HG03521 (cell line): ENCODE measurements at regions not wholly inside any gene's neighbourhood (a gene's known extent, or its start where the extent isn't known, plus 50 kb on each side); places are given as distances from the start of the nearest gene placed in this dataset.

ENCODE experiments used
- ATAC-seq: cut with Tn5 transposase; IDR thresholded peaks from one replicate; pipeline ENCODE4 v1.9.1; 2021; ENCODE audit warnings: mild to moderate bottlenecking, moderate library complexity; ENCODE audit not compliant: unreplicated experiment

DNA sequence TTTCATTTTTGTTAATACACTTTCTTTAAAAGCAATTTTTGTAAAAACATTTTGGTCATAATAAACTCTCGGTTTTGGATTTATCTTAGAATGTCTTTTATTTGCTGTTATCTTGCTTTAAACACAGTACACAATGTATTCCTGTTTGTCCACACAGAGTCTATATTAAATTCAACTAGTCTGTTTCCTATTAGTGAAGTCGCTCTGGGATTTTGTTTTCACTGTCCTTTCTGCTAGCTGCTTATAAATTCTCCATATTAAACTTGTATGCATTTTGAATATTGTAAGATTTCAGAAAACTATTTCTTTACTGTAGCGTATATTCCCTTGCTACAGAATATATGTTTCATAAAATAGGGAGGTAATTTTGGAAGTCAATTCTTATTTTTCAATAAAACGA, 630.2 kb downstream of the HDGFL1 start:
- ATAC-seq, result no peak

DNA sequence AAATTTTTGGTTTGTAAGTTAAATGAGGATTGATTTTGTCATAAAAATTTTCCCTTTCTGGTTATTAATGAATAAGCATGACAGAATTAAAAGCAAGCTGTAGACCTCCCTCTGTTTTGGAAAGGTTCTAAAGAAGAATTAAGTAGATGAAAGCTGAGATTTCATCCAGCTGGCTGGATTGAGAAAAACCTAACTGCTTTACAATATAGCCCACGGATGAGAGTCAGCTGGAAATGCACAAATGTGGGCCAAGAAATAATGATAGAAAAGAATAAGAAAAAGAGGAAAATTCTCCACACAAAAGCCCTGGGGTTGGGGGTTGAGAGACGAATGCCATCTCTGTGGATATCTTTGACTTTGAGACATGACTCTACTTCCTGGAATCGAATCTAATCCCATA, 631.6 kb downstream of the HDGFL1 start:
- ATAC-seq, result no peak

DNA sequence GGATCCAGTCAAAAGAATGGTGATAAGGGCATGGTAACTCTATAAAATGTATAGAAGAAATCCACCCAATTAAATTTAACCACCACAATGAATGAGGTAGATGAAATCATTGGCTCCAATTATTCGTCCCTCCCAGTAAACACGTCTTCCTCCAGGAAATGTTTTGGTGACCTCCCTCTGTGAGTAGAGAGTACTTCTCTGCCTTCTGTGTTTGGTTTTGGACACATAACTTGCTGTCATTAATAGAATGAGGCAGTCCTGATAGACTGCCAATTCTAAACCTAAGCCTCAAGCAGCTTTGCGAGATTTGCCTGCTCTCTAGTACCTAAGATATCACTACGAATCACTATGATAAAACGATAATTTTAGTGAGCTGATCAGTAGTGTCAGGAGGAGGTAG, 632.8 kb downstream of the HDGFL1 start:
- ATAC-seq, result no peak

DNA sequence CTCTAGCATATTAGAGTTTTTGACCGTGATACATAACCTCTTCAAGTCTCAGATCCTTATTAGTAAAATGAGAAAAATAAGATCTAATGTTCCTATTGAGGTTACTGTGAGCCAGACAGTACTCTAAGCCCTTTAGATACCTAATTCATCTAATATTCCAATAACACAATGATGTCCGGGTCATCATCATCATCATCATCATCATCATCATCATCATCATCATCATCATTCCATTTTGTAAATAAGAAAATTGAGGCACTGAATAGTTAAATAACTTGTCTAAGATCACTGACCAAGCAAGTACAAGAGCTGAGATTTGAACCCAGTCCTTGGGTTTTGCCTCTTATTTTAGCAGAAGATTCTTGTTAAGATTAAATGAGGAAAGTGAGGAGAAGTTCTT, 643.0 kb downstream of the HDGFL1 start:
- no peak for ATAC-seq

DNA sequence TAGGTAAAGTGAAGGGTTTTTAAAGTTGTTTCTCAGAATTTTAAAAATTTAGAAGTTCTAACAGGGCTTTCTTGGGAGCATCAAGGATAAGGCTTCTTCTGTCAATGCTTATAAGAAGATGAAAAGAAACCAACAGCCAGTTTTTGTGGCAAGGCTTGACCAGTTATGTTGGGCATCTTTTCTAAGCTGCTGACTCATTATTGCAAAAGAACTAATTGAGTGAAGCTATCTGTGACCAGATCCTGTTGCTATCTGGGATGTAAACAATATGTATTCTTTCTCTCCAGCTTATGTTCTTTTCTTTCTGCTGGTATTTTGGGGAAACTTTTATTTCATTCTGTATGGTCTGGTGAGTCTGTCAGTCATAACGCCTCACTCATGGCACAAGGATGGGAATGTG, 643.8 kb downstream of the HDGFL1 start:
- ATAC-seq, result no peak

DNA sequence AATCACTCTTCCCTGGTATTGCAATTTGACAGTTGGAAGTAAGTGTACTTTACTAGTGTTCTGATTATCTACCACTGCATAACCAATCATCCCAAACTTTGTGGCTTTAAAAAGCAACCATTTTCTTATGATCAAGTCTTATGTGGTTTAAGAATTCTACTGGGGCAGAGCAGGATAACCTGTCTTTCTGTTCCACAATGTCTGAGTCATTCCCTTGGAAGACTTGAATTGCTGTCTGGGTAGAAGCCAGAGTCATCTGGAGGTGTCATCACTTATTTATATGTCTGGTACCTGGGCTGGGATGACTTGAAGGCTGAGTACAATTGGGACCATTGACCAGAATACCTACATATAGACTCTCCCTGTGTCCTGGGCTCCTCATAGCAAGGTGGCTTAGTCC, 644.3 kb downstream of the HDGFL1 start:
- no peak for ATAC-seq

DNA sequence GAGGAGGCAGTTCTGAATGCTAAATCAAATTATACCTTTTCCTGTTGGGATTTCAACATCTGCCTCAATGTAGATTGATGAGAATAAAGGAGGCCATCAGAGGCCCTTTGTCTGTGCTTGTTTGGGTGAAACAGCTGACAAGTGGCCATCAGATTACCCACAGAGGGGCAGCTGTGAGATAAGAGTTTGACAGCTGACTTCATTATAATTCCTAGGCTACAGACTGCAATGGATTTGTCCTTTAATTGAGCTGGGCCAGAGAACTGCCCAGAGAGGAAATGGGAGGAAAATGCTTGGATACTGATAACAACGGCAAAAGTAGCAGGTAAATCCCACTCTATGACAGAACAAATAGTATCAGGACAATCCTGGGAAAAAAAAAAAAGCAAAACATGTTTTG, 649.4 kb downstream of the HDGFL1 start:
- ATAC-seq, result no peak

DNA sequence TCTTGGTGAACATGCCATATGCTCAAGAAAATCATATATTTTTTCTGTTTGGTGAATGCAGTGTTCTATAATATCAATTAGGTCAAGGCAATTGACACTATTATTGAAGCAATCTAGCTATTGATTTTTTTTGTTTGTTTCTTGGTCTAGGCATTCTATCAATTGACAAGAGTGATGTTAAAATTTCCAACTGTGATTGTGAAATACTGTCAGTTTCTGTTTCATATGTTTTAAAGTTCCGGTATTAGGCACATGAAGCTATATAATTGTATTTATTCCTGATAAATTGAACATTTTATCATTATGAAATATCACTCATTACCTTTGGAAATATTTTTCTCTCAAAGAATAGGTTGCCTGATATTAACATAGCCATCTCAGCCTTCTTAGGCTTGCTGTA, 653.4 kb downstream of the HDGFL1 start:
- ATAC-seq, result no peak

DNA sequence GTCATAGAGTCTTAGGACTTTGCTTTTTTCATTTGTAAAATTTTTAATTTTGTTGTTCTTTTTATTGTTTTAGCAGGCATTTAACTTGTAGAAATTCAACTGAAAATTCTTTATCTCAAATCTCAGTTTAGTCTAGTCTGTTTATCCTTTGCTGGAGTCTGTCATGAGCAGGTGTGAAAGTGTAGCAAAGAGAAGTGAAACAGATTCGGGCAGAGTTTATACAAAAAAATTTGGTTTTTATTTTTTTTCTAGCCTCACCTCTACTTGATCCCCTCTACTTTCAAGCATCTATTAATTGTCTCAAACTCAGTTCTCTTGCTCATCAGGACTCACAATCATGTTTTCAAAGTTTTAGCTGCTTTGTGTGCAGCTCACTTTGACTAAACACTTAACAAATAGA, 655.2 kb downstream of the HDGFL1 start:
- no peak for ATAC-seq

DNA sequence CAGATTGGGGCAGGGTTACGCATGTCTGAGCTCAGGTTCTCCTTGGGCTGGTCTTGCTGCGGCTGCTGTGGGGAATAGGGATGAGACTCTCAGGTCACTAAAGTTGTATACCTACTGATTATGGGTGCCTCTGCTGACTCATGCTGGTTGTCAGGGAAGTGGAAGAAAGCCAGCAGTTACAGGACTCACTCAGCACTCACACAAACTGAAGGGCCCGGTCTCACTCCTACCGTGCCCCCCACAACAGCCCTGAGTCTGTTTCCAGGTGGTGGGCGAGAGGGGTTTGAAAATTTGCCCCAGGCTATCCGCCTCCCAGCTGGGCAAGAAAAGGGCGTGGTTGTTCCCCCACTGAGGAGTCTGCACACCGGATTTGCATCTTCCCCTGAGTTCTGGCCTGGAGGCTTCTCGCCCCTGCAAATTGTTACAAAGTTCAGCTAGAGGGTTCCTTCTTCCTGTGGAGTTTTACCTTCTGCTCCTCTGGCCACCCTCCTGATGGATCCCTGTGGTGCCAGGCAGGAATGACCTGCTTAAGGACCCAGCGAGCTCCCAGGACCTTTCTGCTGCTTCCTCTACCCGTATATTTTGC, 659.2 kb downstream of the HDGFL1 start:
- ATAC-seq, result no peak

DNA sequence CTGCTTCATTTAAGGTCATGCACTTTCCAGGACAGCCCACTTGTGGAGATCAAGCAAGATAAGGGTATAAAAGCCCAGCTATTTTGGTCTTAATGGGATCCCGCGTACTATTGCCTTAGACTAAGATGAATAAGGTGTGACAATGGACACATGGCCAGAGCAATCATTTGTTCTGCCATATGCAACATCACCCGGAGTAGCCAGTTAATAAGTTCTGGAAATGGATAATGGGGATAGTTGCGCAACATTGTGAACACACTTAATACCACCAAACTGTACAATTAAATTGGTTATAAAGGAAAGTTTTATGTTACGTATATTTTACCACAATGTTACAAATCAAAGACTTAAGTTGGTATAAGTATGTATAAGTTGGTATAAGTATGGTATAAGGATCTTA, 674.5 kb downstream of the HDGFL1 start:
- no peak for ATAC-seq

DNA sequence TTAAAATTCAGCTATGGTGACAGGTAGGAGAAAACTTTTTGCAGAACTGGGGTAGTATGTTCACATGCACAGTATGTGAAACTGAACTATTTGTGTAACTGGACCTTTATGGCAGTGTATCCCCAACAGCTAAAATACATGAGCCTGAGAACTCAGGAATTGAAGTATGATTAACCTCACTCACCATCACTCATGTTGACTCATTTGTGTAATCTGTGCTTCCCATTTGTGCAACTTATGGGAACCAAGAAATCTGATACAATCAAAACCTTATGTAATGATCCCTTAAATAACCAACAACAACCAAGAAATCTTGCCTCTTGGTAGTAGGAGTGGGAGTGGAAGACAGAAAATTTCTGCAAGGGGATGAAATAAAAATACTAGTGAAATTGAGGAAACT, 674.9 kb downstream of the HDGFL1 start:
- ATAC-seq, result no peak

DNA sequence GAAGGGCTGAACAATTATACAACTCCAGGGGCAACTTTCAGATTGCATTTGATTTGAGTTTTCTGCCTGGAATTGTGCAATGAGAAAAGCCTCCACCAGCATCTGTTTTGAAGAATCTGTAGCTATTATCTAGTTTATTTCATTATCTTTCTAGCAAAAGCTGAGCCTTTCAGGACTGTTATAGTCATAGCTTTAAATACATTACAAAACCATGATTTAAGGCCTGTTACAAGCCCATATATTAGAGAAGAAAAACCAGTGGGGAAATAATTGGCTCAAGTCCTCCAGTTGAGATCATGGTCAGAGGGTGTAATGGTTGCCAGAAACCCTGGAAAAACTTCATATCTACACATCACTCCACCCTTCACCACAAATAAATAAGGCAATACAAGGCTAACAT, 676.2 kb downstream of the HDGFL1 start:
- ATAC-seq, result no peak

DNA sequence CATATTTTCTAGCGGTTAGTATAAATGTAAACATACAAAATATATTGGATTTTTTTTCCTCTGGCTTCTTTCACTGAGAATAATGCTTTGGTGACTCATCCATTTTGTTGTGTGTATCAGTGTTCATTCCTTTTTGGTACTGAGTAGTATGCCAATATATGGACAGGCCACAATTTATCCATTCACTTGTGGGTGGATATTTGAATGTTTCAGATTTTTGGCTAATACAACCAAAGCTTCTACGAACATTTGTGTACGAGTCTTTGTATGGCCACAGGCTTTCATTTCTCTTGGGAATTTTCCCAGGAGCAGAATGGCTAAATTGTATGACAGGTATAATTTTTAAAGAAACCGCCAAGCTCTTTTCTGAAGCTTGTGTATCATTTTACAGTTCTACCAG, 677.5 kb downstream of the HDGFL1 start:
- no peak for ATAC-seq

DNA sequence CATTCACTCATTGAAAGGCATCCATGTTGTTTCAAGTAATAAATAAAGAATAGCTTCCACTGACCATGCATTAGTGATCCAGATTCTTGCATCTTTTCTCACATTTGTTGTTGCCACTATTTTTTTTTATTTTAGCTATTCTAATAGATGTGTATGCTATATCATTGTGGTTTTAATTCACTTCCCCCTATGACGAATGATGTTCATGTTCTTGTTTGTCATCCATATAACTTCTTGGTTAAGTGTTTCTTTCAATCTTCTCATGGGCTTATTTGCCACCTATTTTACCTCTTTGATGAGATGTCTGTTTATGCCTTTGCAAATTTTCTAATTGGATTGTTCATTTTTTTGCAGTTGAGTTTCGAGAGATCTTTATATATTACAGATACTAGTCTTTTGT, 681.2 kb downstream of the HDGFL1 start:
- no peak for ATAC-seq

DNA sequence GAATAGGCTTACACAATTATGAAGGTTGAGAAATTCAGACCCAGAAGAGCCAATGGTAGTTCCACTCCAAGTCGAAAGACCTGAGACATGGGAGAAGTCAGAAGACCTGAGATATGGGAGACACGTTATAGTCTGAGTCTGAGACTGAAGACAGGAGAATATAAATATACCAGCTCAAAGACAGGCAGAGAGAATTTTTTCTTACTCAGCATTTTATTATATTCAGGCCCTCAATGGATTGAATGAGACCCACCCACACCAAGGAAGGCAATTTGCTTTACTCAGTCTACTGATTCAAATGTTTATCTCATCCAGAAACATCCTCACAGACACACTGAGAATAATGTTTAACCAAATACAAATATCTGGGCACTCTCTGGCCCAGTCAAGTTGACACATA, 693.5 kb downstream of the HDGFL1 start:
- ATAC-seq, result no peak

DNA sequence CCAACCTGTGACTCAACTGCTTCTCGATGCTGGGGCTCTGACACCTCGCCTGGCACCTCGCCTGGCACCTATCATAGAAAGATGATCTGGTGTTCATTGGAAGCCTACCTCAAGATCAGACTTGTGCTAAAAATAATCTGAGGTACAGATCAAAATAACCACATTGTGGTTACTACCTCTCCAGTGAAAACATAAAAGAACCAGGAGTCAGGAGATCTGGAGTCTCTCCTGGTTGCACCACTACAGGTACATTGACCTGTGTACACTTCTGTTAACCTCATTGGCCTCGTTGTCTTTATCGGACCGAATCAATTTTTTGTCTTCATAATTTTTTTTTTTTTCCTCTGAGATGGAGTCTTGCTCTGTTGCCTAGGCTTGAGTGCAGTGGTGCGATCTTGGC, 695.9 kb downstream of the HDGFL1 start:
- no peak for ATAC-seq

DNA sequence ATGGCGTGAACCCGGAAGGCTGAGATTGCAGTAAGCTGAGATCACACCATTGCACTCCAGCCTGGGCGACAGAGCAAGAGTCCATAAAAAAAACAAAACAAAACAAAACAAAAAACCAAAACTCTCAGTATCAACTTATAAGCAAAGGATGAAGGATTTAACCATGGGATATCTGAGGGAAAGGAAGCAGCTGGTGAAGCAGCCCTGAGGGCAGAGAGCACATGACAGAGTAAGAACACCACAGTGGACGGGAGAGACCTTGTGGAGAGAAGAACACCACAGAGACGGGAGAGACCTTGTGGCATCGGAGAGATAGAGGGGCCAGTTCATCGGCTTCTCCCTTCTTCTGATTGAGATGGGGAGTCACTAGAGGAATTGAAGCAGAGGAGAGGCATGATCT, 697.2 kb downstream of the HDGFL1 start:
- ATAC-seq, result no peak

DNA sequence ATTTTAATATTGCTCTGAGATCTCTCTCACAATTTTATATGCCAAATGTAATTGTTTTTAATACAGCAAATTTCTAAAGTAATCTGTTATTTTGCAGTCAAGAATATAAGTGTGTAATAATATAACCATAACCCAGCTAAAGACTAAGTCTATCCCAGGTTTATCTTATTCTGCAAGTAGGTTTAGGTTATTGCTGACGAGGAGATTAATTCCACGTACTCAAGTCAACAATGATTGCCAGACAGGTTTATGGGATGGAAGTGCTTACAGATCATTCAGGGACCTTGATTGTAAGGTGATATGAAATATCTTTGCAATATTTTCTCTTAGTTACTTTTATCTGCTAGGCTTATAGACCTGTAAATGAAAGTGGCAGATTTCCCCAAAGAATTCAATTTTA, 698.3 kb downstream of the HDGFL1 start:
- no peak for ATAC-seq

DNA sequence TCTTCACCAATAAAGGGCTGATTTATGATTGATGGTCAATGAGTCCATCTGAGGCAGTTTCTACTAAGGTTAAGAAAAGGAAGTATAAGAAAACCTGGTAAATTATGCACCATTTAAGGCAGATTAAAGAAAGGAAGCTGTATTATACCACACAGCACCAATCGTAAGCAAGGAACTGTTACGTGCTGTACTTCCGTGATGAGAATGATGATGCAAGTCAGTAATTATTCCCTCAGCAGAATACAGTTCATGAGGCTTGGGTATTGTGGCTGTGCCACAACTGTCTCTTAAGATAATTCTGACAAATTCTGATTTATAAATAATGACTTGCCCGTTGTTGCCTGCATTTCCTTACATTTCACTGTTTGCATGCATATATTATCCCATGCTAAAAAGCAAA, 699.0 kb downstream of the HDGFL1 start:
- no peak for ATAC-seq

DNA sequence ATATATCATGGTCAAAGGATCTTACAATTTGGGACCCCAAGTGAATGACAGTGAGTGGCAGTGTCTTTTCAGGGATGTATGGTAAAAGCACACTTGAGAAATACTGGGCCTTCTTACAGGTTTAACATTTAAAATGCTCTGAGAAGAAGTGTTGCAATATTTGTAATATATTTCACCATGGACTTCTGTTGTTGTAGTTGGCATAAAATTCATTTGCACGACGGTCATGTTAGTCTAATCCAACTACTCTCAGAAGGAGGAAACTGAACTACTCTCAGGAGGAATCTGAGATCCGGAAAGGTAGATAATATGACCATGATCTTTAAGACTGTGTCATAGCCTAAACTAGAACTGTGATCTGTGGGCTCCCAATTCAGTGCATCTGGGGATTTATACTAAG, 700.1 kb downstream of the HDGFL1 start:
- ATAC-seq, result no peak

DNA sequence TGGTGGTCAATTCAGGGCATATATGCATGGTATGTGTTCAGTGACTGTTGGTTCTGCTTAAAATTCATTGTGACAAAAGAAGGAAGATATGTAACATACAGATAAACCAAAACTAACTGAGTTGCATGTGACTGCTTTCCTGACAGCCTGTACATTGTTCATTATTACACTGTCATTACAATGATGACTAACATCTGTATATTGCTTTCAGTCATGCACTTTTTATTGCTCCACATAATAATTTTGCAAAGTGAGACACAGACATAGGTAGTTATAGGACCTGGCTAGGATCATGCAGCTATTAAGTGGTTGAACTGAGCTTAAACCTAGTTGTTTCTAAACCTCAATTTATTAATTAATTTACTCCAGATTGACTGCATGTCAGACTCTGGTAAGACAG, 703.2 kb downstream of the HDGFL1 start:
- ATAC-seq, result no peak

DNA sequence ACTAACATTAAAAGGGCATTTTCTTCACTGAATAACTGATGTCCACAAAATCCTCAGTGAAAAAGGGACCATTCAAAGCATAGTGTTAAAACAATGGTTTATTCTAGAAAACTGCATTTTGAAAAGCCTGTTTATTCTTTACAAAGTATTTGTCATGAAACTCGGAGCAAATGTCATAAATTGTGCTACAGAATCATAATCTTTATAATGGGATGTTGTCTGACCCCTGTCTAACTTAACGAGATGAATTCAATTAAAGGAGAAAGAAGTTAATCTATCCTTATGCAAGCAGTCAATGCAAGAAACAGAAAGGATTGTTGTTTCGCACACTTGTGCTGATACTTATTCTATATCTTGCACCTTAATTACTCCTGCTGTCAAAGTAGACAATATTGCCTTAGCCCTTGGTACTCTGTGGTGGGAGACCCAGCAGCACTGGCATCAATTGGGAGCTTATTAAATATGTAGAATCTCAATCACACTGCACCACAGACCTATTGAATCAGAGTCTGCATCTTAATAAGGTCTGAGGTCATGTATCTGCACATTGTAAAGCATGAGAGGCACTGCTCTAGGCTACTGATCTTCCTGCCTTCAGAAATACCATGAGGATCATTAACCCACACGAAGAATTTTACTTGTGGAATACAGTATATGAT, 708.3 kb downstream of the HDGFL1 start:
- no peak for ATAC-seq
